Choroid plexus epithelial cell (primary cell): ENCODE measurements at regions not wholly inside any gene's neighbourhood (a gene's known extent, or its start where the extent isn't known, plus 50 kb on each side); places are given as distances from the start of the nearest gene placed in this dataset.
A peak's percentile ranks its signal among the peaks of the same experiment; 100 is the strongest.

ENCODE experiments used
- DNase-seq: peaks from one replicate; pipeline ENCODE4 v3.0.0-alpha.2; 2010; ENCODE audit warnings: low read depth
- H3K4me3 ChIP-seq: 2 replicates; pipeline ENCODE4 v1.5.1; 2011; ENCODE audit warnings: low read depth, mild to moderate bottlenecking, control low read depth, low read length, moderate library complexity
- TF ChIP-seq, protein P1 (sequence below): conservative IDR thresholded peaks from 2 replicates; pipeline ENCODE4 v1.5.1; 2011; ENCODE audit warnings: low read depth, mild to moderate bottlenecking, control low read depth, inconsistent platforms, low read length, moderate library complexity

DNA sequence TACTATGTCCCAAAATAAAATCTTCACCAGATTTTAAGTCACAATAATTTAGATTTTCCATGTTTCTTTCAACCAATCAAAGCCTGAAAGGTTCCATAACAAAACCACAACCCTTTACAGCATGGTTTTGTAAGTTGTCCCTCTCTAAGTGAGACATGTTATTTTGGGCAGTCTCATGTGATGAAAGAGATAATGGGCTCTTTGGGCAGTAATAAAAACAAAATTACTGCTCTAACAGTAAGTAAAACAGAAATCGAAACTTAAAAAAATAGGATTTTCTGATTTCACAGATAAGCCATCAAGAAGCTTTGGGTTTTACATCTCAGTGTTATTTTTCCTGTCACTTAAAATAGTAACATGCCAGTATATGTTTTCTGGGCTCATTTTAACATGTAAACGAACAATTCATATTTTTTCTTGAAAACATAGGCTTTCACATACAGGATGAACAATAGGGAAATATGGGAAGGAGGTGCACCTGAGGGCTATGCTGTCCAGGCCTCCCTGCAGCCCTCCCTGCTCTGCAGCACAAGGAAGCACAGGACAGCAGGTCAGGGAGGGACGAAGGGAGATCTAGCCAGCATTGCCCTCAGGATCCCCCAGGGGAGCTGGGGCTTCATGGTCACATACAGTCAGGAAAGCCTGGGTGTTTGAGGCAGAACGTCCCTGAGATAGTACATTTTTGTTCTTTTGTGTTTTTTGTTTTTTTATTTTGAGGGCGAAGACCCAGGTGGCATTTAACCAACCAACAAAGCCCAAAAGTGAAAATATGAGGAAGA lies 157.4 kb downstream of the SHOX2 start:
- H3K4me3 ChIP-seq, result no peak overlapping the region
- TF ChIP-seq, protein P1, sequence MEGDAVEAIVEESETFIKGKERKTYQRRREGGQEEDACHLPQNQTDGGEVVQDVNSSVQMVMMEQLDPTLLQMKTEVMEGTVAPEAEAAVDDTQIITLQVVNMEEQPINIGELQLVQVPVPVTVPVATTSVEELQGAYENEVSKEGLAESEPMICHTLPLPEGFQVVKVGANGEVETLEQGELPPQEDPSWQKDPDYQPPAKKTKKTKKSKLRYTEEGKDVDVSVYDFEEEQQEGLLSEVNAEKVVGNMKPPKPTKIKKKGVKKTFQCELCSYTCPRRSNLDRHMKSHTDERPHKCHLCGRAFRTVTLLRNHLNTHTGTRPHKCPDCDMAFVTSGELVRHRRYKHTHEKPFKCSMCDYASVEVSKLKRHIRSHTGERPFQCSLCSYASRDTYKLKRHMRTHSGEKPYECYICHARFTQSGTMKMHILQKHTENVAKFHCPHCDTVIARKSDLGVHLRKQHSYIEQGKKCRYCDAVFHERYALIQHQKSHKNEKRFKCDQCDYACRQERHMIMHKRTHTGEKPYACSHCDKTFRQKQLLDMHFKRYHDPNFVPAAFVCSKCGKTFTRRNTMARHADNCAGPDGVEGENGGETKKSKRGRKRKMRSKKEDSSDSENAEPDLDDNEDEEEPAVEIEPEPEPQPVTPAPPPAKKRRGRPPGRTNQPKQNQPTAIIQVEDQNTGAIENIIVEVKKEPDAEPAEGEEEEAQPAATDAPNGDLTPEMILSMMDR, result no peak
- DNase-seq, result no peak

DNA sequence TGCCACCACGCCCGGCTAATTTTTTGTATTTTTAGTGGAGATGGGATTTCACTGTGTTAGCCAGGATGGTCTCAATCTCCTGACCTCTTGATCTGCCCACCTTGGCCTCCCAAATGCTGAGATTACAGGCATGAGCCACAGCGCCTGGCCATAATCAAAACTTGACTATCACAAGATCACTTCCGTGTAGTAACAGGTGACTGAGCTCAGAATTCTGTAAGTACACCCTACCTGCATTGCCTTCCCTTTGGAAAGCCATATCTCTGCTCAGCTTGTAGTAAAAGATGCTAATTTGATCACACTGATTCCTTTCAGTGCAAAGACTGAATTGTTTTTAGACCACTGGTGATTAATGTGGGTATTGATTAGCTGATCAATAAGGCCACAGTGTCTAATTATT lies 167.1 kb downstream of the SHOX2 start:
- TF ChIP-seq, protein P1, result no peak

DNA sequence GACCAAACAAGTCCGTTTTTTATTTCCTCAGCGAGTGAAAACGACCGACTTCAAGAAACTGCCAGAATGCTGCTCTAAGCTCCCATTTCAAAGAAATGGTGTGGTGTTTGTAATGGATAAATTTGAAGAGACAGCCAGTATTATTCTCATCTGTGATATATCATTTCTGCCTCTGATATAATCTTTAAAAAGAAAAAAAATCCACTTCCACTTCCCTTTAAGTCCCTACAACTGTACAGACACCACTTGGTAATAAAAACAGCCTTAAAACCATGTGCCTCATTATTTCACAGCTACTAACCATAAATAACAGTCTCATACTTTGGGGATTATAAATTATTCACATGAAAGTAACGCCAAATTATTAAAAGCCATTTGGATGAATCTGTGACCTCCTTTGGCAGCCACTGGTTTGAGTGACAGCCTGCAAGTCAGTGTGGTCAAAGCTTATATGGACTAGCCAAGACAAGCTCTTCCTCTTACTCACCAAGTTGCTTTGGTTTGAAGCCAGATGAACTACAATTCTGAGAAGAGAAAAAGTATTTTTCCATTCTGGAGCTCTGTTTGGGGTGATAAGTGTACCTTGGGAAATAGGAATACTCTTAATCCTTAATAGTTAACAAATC lies 168.0 kb downstream of the SHOX2 start:
- DNase-seq, result peak; percentile 31
- TF ChIP-seq, protein P1, result no peak
- H3K4me3 ChIP-seq, result no peak overlapping the region

More for the DNA sequence above, 167.1 kb downstream of the SHOX2 start:
- no peak for DNase-seq
- H3K4me3 ChIP-seq, result no peak overlapping the region

DNA sequence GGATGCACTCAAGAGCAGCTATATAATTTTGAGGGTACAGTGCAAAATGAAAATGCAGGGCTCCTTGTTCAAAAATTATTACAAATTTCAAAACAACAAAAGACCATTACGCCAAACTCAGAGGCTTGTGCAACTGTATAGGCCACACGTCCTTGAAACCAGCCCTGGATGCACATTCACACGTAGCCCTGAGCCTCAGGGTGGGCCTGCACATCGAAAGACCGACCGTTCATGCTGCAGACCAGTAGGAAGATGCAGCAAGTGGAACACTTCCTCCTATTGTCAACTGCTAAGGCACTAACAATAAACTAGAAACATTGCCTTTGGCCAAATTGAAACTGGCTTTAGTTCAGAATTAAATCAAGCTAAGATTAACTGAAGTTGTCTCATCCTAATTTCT lies 174.7 kb downstream of the SHOX2 start:
- TF ChIP-seq, protein P1, result no peak
- DNase-seq, result no peak
- H3K4me3 ChIP-seq, result no peak overlapping the region

DNA sequence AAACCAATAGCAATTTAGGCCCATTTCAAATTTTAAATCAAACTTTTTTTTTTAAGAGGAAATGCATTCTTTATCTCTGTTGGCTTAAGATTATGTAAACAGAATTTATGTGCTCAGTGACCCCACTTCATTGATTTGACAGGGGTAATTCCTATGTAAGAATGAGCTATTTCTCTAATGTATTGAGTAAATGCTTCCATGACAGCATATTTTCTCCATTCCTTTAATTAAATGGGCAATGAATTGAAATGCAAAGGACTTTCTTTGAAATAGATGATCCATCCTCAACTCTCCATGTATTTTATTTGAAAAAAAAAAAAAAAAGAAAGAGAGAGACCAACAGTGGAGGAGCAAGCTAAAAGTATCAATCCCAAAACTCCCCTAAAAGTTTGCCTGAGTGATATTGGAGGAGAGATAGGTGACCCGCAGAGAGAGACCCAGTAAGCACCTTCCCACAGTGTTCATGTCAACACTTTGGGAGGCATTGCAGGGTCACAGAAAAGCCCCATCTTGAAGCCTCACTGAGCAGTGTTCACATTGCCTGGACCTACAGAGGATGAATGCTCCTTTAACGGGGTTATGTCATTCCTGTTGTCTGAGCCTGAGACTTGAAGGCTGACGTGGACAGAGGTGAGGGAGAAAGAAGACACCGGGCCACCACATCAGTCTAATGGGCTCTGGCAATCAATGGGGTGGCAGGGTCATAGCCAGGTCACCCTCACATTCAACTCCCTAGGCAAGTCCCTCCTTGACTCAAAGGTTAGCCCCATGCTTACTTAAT lies 176.0 kb downstream of the SHOX2 start:
- no peak overlapping the region for H3K4me3 ChIP-seq
- no peak for DNase-seq
- TF ChIP-seq, protein P1, result no peak

DNA sequence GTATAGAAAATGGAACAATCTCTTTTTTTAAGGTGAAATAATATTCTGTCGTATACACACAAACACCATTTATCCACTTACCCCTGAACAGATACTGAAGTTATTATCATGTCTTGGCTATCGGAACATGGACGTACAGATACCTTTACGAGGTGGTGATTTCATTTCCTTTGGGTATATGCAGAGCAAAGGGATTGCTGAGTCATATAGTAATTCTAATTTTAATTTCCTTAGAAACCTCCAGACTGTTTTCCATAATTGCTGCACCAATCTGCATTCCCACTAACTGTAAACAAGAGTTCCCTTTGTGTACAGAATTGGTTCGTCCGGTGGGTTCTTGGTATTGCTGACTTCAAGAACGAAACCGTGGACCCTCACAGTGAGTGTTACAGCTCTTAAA lies 179.4 kb downstream of the SHOX2 start:
- TF ChIP-seq, protein P1, result no peak
- no peak overlapping the region for H3K4me3 ChIP-seq
- no peak for DNase-seq
